Lung (tissue), 11 donors: ENCODE measurements at regions not wholly inside any gene's neighbourhood (a gene's known extent, or its start where the extent isn't known, plus 50 kb on each side); places are given as distances from the start of the nearest gene placed in this dataset.

ENCODE experiments used
- ATAC-seq: fragments of 200-7000 bp; cut with Tn5 transposase; one replicate; pipeline ENCODE4 v1.9.1; 2020; ENCODE audit warnings: moderate number of reproducible peaks; ENCODE audit not compliant: insufficient read depth, low FRiP score
- DNase-seq, 3 donors: peaks; one replicate each; pipeline ENCODE4 v3.0.0-alpha.2; 2013 to 2017
- H3K27ac ChIP-seq, 2 donors: one replicate each; pipeline ENCODE4 v1.5.1; 2013; ENCODE audit warnings: mild to moderate bottlenecking in 2 of 2, moderate library complexity in 2 of 2, control low read depth in 1 of 2, inconsistent platforms in 1 of 2, low read depth in 1 of 2, low read length in 1 of 2
- H3K27me3 ChIP-seq, 3 donors: one replicate each; pipeline ENCODE4 v1.5.1; 2013; ENCODE audit warnings: low read length in 2 of 3; ENCODE audit not compliant: control insufficient read depth in 3 of 3, insufficient read depth in 3 of 3
- H3K36me3 ChIP-seq, 4 donors: one replicate each; pipeline ENCODE4 v1.5.1; 2013; ENCODE audit warnings: low read length in 4 of 4, mild to moderate bottlenecking in 1 of 4, moderate library complexity in 1 of 4; ENCODE audit not compliant: control insufficient read depth in 4 of 4, insufficient read depth in 4 of 4
- H3K4me1 ChIP-seq, 5 donors: one replicate each; pipeline ENCODE4 v1.5.1; 2013; ENCODE audit warnings: low read length in 5 of 5, mild to moderate bottlenecking in 2 of 5, moderate library complexity in 1 of 5; ENCODE audit not compliant: control insufficient read depth in 5 of 5, insufficient read depth in 5 of 5
- H3K4me3 ChIP-seq: one replicate; pipeline ENCODE4 v1.5.1; 2013; ENCODE audit warnings: mild to moderate bottlenecking, control low read depth, moderate library complexity
- H3K9ac ChIP-seq, 2 donors: one replicate each; pipeline ENCODE4 v1.5.1; 2013; ENCODE audit warnings: low read length in 2 of 2, control low read depth in 1 of 2; ENCODE audit not compliant: insufficient read depth in 1 of 2
- H3K9me3 ChIP-seq, 4 donors: one replicate each; pipeline ENCODE4 v1.5.1; 2013; ENCODE audit warnings: low read length in 3 of 4, mild to moderate bottlenecking in 1 of 4, moderate library complexity in 1 of 4; ENCODE audit not compliant: control insufficient read depth in 4 of 4, insufficient read depth in 3 of 4
- CTCF ChIP-seq: IDR thresholded peaks from 2 replicates; pipeline ENCODE4 v1.5.1; 2012; ENCODE audit warnings: mild to moderate bottlenecking; ENCODE audit errors: control extremely low read depth, extremely low read depth
- WGBS, 2 donors: extraction: QIAGEN DNeasy Blood & Tissue Kit; methylation state at CpG; one replicate each; pipeline ENCODE4 v1.1.7; 2013; 5-methylcytosine and 5-hydroxymethylcytosine counted together
- donor health status: control.
- donor health status: control.
- donor health status: Bipolar disorder and iron deficiency.
- donor health status: healthy.
- donor health status: DM: yes; HTN: yes; CAD: no.

DNA sequence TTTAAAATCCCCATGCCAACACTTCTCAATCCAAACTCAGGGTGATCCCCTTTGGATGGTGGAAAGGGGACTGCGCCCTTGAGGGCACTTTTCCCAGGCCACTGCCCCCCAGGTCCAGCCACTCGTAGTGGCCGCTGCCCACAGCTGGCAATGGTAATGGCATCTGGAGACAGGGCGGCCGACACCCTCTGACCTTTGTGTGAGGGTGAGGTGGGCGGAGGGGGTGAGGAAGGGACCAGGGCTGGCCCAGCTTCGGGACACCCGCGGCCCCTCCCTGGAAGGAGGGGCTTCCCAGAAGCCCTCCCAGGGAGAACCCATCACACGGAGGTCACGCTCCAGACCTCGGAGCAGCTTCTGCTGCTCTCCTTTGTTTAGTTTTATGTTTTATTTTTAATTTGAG, 289.7 kb downstream of the FOXL1 start:
- 81 to 83% methylated on average over 12 of the region's 12 CpGs for WGBS, 2 donors
- DNase-seq, result no peak
- Histone ChIP-seq H3K4me1 (peaks cover 0 to 33% (median 8%) of the 10 kb centered on the region in 5 donors), H3K4me3 (no peak overlapping the region), H3K27ac (no peak overlapping the region), H3K27me3 (no peaks in the 10 kb centered on the region), H3K9me3 (peaks cover 0 to 6% (median 0%) of the 10 kb centered on the region in 4 donors), H3K9ac (no peak overlapping the region), H3K36me3 (no peaks in the 10 kb centered on the region)
- no peak for ATAC-seq
- no peak for TF ChIP-seq CTCF

DNA sequence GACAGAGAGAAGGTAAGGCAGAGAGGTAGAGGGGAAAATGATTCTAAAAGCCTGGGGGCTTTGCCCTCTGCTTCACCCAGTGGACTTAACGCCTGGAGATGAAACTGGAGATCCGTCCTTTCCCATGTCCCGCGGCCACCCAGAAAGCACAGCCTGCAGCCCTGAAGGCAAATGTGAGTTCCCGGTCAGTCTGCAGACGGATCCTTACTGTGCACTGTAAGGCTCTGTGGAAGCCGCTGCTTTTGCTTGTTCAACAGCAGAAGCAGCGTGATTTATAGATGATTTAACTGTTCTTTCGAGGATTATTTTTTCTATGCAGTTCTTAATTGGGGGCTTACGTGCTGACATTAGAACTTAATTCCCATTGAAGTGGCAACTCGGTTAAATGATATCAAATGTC, 290.4 kb downstream of the FOXL1 start:
- Histone ChIP-seq H3K4me1 (peaks cover 0 to 32% (median 8%) of the 10 kb centered on the region in 5 donors), H3K9ac (no peak overlapping the region), H3K27ac (no peak overlapping the region), H3K9me3 (peaks cover 0 to 9% (median 0%) of the 10 kb centered on the region in 4 donors), H3K4me3 (no peak overlapping the region), H3K27me3 (no peaks in the 10 kb centered on the region), H3K36me3 (no peaks in the 10 kb centered on the region)
- TF ChIP-seq CTCF, result no peak
- peak in 2 of 3 donors; percentile 36 to 45 for DNase-seq
- 81 to 82% methylated on average over 11 of the region's 11 CpGs for WGBS, 2 donors
- no peak for ATAC-seq

- Histone ChIP-seq H3K27ac (no peak overlapping the region), H3K9me3 (peaks cover 0 to 9% (median 0%) of the 10 kb centered on the region in 4 donors), H3K9ac (no peak overlapping the region), H3K27me3 (no peaks in the 10 kb centered on the region), H3K36me3 (no peaks in the 10 kb centered on the region), H3K4me3 (no peak overlapping the region), H3K4me1 (peaks cover 0 to 32% (median 8%) of the 10 kb centered on the region in 5 donors)
- WGBS, 2 donors, result 88 to 90% methylated on average over 32 of the region's 32 CpGs
- no peak for TF ChIP-seq CTCF
- DNase-seq, result no peak
- ATAC-seq, result no peak
These were observed 291.1 kb downstream of the FOXL1 start for GRCh38 chr16:86869288-86870022.
